NB4 (cell line): ENCODE measurements at regions not wholly inside any gene's neighbourhood (a gene's known extent, or its start where the extent isn't known, plus 50 kb on each side); places are given as distances from the start of the nearest gene placed in this dataset.

ENCODE experiments used
- CTCF ChIP-seq: IDR thresholded peaks from one replicate; pipeline ENCODE4 v1.5.1; 2012; ENCODE audit warnings: low read depth, low read length
- POLR2A ChIP-seq: IDR thresholded peaks from 2 replicates; pipeline ENCODE4 v1.6.1; 2011; ENCODE audit warnings: mild to moderate bottlenecking; ENCODE audit not compliant: insufficient read length; ENCODE audit errors: extremely low read depth

- TF ChIP-seq CTCF, result no peak
- TF ChIP-seq POLR2A, result no peak
These were observed 66.8 kb downstream of the CPN2 start for GRCh38 chr3:194284351-194284750.
